ENCODE measurements at regions not wholly inside any gene's neighbourhood (a gene's known extent, or its start where the extent isn't known, plus 50 kb on each side); places are given as distances from the start of the nearest gene placed in this dataset.

- DNase-seq (ENCODE audit: low spot score), result no peak
- intact Hi-C loops (cut with DNase I), result no loop called here
These were observed 227.6 kb downstream of the MYCN start for GRCh38 chr2:16167870-16168426.

- intact Hi-C loops (cut with DNase I), result no loop called here
- no peak for DNase-seq (ENCODE audit: low spot score)
These were observed 227.1 kb downstream of the MYCN start for GRCh38 chr2:16167451-16167861.

GRCh38 chr2:16166327-16166981 lies 226.1 kb downstream of the MYCN start:
- intact Hi-C loops (cut with DNase I), result no loop called here
- no peak for DNase-seq (ENCODE audit: low spot score)

- no peak for DNase-seq (ENCODE audit: low spot score)
- intact Hi-C loops (cut with DNase I), result no loop called here
These were observed 225.4 kb downstream of the MYCN start for GRCh38 chr2:16165518-16166326.

GRCh38 chr2:16162491-16163040 lies 222.2 kb downstream of the MYCN start:
- DNase-seq (ENCODE audit: low spot score), result no peak
- intact Hi-C loops (cut with DNase I), result no loop called here

GRCh38 chr2:16161768-16162490 lies 221.6 kb downstream of the MYCN start:
- intact Hi-C loops (cut with DNase I), result no loop called here
- DNase-seq (ENCODE audit: low spot score), result no peak

GRCh38 chr2:16161085-16161565 lies 220.8 kb downstream of the MYCN start:
- intact Hi-C loops (cut with DNase I), result no loop called here
- no peak for DNase-seq (ENCODE audit: low spot score)

GRCh38 chr2:16160281-16161084 lies 220.1 kb downstream of the MYCN start:
- intact Hi-C loops (cut with DNase I), result no loop called here
- no peak for DNase-seq (ENCODE audit: low spot score)

- no peak for DNase-seq (ENCODE audit: low spot score)
- intact Hi-C loops (cut with DNase I), result no loop called here
These were observed 216.1 kb downstream of the MYCN start for GRCh38 chr2:16156411-16156810.

- no peak for DNase-seq (ENCODE audit: low spot score)
- intact Hi-C loops (cut with DNase I), result no loop called here
These were observed 215.4 kb downstream of the MYCN start for GRCh38 chr2:16155766-16156165.

GRCh38 chr2:16155366-16155765 lies 215.0 kb downstream of the MYCN start:
- DNase-seq (ENCODE audit: low spot score), result no peak
- intact Hi-C loops (cut with DNase I), result no loop called here

- intact Hi-C loops (cut with DNase I), result no loop called here
- no peak for DNase-seq (ENCODE audit: low spot score)
These were observed 214.3 kb downstream of the MYCN start for GRCh38 chr2:16154501-16155280.

- no peak for DNase-seq (ENCODE audit: low spot score)
- intact Hi-C loops (cut with DNase I), result no loop called here
These were observed 213.7 kb downstream of the MYCN start for GRCh38 chr2:16154061-16154460.

- DNase-seq (ENCODE audit: low spot score), result no peak
- intact Hi-C loops (cut with DNase I), result no loop called here
These were observed 213.3 kb downstream of the MYCN start for GRCh38 chr2:16153754-16154035.

- no peak for DNase-seq (ENCODE audit: low spot score)
- intact Hi-C loops (cut with DNase I), result no loop called here
These were observed 212.8 kb downstream of the MYCN start for GRCh38 chr2:16152928-16153753.

GRCh38 chr2:16152071-16152927 lies 211.9 kb downstream of the MYCN start:
- intact Hi-C loops (cut with DNase I), result no loop called here
- DNase-seq (ENCODE audit: low spot score), result no peak

GRCh38 chr2:16151651-16152050 lies 211.3 kb downstream of the MYCN start:
- DNase-seq (ENCODE audit: low spot score), result no peak
- intact Hi-C loops (cut with DNase I), result no loop called here

Data from cardiac septum (tissue), 1 donor.